Gastrocnemius medialis (tissue), 4 donors: ENCODE measurements at regions not wholly inside any gene's neighbourhood (a gene's known extent, or its start where the extent isn't known, plus 50 kb on each side); places are given as distances from the start of the nearest gene placed in this dataset.

Source experiments
- POLR2A ChIP-seq, 2 donors: fragments of 450-650 bp; IDR thresholded peaks; one replicate each; pipeline ENCODE4 v1.6.1; 2017; ENCODE audit warnings: antibody characterized with exemption in 2 of 2, mild to moderate bottlenecking in 2 of 2, moderate library complexity in 2 of 2
- TF ChIP-seq, protein P1 (sequence below), 5 experiments: fragments of 450-650 bp in 3 of 5; fragments of 200-600 bp in 2 of 5; sonication (generic) in 2 of 5; IDR thresholded peaks in 4 of 5; conservative IDR thresholded peaks in 1 of 5; 1 replicate in 4 of 5; 2 replicates in 1 of 5; pipeline ENCODE4 v1.5.1; 2016 to 2019; ENCODE audit warnings: antibody characterized with exemption in 5 of 5, mild to moderate bottlenecking in 3 of 5, moderate library complexity in 3 of 5

DNA sequence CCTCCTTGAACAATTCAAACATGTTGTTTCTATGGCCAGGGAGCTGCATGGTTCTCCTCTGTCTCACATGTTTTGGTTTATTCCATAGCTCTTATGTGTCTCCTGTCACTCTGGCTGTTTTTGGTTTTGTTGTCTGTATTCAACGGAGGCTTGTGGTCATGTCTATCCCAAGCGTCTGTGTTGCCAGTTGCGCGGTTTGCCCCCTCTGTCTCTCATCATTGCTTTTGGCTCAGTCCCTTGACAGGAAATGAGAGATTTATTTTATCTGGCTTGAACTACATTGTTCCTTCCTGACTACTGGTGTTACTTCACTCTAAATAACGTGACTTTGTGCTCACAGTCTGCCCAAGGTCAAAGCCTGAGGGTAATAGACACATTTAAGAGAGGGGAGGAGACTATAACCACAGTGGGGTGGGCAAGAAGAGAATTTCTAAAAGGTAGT, 96.4 kb upstream of the SOX5 start:
- TF ChIP-seq, protein P1, sequence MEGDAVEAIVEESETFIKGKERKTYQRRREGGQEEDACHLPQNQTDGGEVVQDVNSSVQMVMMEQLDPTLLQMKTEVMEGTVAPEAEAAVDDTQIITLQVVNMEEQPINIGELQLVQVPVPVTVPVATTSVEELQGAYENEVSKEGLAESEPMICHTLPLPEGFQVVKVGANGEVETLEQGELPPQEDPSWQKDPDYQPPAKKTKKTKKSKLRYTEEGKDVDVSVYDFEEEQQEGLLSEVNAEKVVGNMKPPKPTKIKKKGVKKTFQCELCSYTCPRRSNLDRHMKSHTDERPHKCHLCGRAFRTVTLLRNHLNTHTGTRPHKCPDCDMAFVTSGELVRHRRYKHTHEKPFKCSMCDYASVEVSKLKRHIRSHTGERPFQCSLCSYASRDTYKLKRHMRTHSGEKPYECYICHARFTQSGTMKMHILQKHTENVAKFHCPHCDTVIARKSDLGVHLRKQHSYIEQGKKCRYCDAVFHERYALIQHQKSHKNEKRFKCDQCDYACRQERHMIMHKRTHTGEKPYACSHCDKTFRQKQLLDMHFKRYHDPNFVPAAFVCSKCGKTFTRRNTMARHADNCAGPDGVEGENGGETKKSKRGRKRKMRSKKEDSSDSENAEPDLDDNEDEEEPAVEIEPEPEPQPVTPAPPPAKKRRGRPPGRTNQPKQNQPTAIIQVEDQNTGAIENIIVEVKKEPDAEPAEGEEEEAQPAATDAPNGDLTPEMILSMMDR (IDR thresholded peaks at IDR 0.05 in 4 of 5, conservative IDR thresholded peaks at IDR 0.05 in 1 of 5), result no peak
- TF ChIP-seq POLR2A (IDR thresholded peaks at IDR 0.05), result no peak
